HG03354 (cell line): ENCODE measurements at regions not wholly inside any gene's neighbourhood (a gene's known extent, or its start where the extent isn't known, plus 50 kb on each side); places are given as distances from the start of the nearest gene placed in this dataset.

ENCODE experiments used
- ATAC-seq: cut with Tn5 transposase; IDR thresholded peaks from one replicate; pipeline ENCODE4 v1.9.1; 2021; ENCODE audit warnings: mild to moderate bottlenecking; ENCODE audit not compliant: unreplicated experiment, poor library complexity, severe bottlenecking

DNA sequence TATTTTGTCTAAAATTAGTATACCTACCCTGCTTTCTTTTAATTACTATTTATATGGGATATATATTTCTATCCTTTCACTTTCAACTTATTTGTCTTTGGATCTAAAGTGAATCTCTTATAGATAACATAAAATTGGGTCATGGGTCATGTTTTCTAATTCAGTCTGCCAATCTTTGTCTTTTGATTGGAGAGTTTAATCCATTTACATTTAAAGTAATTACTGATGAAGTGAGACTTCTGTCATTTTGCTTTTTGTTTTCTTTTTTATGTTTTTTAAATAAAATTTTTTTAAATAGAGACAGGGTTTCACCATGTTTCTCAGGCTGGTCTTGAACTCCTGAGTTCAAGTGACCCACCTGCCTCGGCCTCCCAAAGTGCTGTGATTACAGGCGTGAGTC, 50.5 kb upstream of the PRDM1 start:
- no peak for ATAC-seq

DNA sequence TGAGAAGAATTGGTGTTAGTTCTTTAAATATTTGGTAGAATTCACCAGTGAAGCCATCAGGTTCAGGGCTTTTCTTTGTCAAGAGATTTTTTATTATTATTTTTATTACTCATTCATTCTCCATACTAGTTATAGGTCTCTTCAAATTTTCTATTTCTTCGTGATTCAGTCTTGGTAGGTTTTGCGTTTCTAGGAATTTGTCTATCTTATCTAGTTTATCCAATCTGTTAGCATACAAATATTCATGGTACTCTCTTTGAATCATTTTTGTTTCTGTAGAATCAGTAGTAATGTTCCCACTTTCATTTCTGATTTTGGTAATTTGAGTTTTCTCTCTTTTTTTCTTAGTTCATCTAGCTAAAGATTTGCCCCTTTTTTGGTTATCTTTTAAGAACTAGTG, 52.3 kb upstream of the PRDM1 start:
- ATAC-seq: no peak

GRCh38 chr6:106027758-106028157, 58.4 kb upstream of the PRDM1 start:
- ATAC-seq: no peak

- no peak for ATAC-seq
These were observed 59.1 kb upstream of the PRDM1 start for GRCh38 chr6:106026748-106027715.

DNA sequence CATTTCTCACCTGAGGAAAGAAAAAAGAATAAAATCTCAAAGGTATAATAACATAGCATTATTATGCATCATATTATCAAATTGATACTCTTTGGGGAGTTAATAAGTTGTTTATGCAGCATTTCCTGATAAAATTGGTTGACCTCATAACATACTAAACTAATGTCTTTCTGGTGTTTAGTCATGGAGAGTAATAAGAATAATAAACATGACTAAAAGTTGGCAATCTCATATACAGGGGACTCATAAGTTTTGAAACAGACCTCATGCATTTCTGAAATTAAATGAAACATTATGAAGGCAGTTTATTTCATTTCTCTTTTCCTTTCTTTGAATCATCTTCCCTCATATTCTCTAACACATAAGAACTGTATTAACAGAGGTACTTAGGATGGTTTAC, 60.5 kb upstream of the PRDM1 start:
- ATAC-seq: no peak

GRCh38 chr6:106022801-106023200, 63.3 kb upstream of the PRDM1 start:
- ATAC-seq: no peak

DNA sequence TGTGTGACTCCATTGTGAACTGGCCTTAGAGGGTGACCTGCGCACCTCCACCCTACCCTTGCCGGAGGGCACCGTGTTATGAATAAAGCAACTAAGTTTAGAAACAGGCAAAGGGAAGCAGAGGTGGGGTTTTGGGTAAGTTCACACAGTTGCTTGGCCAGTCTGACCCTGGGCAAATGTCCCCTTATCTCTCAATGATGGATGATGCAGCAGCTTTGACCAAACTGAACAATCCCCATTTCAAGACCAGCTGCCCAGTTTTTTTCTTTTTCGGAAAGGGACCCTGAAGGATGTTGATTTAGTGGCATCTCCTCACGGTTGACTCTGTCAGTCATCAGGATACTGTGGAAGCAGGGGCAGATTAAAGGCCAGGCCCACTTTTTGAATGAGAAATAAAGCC, 68.7 kb upstream of the PRDM1 start:
- ATAC-seq: no peak

DNA sequence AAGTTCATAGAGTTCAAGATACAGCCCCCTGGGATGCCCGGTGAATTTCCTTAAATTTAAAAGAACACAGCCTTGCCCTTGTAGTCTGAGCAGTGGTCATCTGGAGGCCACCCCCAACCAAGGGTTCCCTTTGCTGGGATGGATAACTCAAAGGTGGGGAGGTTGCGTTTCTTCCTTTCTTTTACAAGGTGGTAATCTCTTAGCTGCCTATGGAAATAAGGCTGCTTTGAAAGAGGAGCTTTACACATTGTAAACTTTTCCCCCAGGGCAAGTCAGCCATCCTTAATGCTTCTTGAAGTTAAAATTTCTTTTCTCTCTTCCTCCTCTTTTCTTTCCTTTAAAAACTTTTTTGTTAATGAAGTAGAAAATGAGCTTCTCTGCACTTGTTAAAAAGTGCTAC, 71.2 kb upstream of the PRDM1 start:
- ATAC-seq: no peak

GRCh38 chr6:106011476-106011875, 74.7 kb upstream of the PRDM1 start:
- no peak for ATAC-seq

DNA sequence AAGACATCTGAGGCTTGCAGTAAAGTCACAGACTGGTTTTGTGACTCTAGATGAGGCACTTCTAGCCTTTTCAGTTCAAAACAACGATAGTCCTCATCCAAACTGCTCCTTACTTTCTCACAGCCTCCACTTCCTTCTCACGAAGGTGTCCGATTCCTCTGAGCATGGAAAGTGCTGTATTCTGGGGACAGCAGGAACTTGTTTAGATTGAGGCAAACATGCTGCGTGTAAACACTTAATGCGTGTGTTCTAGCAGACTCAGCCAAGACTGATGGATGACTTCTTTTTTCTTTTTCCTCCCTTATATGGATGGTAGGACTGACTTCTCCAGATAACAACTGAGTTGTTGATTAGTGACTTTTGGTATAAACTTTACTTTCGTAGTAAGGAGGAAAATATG, 80.2 kb upstream of the PRDM1 start:
- ATAC-seq: no peak

DNA sequence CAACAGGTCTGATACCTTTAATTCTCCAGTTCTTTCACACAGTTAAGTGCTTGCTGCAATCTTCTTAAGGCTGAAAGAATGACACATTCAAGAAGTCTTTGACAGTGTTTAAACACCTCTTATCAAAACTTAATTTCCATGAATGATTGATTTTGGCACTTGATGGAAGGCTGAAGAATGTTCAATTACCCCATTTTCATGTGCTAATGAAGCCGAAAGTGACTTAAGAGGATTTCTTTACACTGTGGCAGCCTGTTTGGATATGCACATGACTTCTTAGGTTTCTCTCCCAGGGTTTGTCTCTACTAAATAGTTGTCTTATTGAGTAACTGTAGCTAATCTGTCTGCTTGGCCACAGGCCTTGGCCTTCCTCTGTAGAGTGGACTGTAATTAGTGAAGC, 81.1 kb upstream of the PRDM1 start:
- no peak for ATAC-seq

GRCh38 chr6:106003268-106003987, 82.7 kb upstream of the PRDM1 start:
- ATAC-seq: no peak

DNA sequence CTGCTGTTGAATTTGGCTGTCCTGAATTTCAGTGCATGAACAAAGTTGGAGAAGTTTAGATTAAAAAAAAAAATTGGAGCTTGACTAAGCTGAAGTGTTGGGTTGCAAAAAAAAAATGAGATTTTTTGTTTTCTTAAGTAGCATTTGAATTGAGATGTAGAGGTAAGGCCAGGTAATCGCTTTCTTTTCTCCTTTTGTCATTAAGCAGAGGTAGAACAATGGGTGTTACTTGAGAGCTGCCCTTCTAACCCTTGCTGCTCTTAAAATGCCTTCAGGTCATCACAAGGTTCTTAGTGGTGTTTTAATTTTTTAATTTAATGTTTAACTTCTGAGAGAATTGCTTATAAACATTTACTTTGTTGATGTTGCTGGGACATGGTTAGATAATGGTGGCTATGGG, 84.1 kb upstream of the PRDM1 start:
- no peak for ATAC-seq

GRCh38 chr6:106000935-106001334, 85.2 kb upstream of the PRDM1 start:
- ATAC-seq: no peak

DNA sequence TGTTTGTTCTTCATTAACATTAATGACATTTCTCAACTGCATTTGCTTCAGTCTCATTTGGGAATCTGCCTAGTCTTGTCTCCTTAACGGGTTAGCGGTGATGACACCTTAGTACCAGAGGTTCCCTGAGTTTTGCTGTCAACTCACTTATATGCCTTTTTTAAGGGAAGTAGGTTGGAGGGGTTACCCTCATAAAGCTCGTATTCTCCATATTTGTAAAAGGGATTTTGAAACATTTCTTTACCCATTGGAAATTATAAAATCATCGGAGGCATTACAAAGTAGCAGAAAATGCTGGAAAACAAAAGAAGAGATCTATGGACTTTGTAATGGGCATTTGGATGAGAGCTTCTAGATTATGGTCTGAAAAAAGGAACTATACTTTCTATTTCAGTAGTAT, 88.7 kb upstream of the PRDM1 start:
- ATAC-seq: no peak

- no peak for ATAC-seq
These were observed 90.7 kb upstream of the PRDM1 start for GRCh38 chr6:105995391-105995865.

- ATAC-seq: peak; percentile 10
These were observed 91.3 kb upstream of the PRDM1 start for GRCh38 chr6:105994591-105995390.

DNA sequence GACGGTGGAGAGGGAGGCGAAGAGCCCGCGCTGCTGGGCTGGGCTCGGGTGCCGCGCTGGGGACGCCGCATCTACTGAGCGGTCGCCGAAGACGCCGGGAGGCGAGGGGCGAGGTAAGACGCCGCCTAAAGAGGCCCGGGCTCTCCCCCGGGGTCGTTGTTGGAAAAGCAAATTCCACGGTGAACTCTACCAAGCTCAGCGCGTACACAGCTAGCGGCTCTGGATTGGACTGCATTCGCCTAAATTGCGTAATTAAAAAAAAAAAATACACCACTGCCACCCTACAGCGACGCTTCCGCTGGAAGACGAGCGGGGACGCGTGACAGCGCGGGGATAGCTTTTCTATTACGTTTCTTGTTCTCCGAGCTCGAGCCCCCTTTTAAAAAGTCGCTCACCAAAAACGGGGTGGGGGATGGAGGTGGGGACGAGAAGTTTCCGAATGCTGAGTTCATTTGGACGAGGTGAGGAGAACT, 92.0 kb upstream of the PRDM1 start:
- peak; percentile 37 for ATAC-seq

GRCh38 chr6:105993341-105994117, 92.6 kb upstream of the PRDM1 start:
- no peak for ATAC-seq
